GM18502 (cell line): ENCODE measurements at regions not wholly inside any gene's neighbourhood (a gene's known extent, or its start where the extent isn't known, plus 50 kb on each side); places are given as distances from the start of the nearest gene placed in this dataset.
"Not testable (repeated sequence)": the region's sequence is repeated elsewhere in the genome, so short reads cannot be mapped to it uniquely, and the experiment has no call there.

Experiments
- ATAC-seq: cut with Tn5 transposase; IDR thresholded peaks from one replicate; pipeline ENCODE4 v1.9.1; 2021; ENCODE audit warnings: mild to moderate bottlenecking; ENCODE audit not compliant: unreplicated experiment, poor library complexity

- ATAC-seq = no peak
Observed at GRCh38 chr13:48804821-48805601, 151.3 kb downstream of the CYSLTR2 start.

GRCh38 chr13:48806522-48806921 lies 152.8 kb downstream of the CYSLTR2 start:
- no peak for ATAC-seq

GRCh38 chr13:48808683-48809082 lies 155.0 kb downstream of the CYSLTR2 start:
- ATAC-seq = no peak

- no peak for ATAC-seq
Observed at GRCh38 chr13:48810013-48810412, 156.3 kb downstream of the CYSLTR2 start.

- ATAC-seq = no peak
Observed at GRCh38 chr13:48813518-48813917, 159.8 kb downstream of the CYSLTR2 start.

- no peak for ATAC-seq
Observed at GRCh38 chr13:48816700-48817099, 159.0 kb upstream of the FNDC3A start.

GRCh38 chr13:48817166-48817802 lies 158.4 kb upstream of the FNDC3A start:
- no peak for ATAC-seq

GRCh38 chr13:48818495-48819356 lies 157.0 kb upstream of the FNDC3A start:
- no peak for ATAC-seq

- ATAC-seq = no peak
Observed at GRCh38 chr13:48819376-48819775, 156.3 kb upstream of the FNDC3A start.

GRCh38 chr13:48819899-48820298 lies 155.8 kb upstream of the FNDC3A start:
- no peak for ATAC-seq

GRCh38 chr13:48823526-48823925 lies 152.2 kb upstream of the FNDC3A start:
- not testable (repeated sequence) for ATAC-seq

- ATAC-seq = no peak
Observed at GRCh38 chr13:48826039-48826438, 149.7 kb upstream of the FNDC3A start.

- ATAC-seq = not testable (repeated sequence)
Observed at GRCh38 chr13:48826922-48827454, 148.7 kb upstream of the FNDC3A start.

GRCh38 chr13:48827709-48828108 lies 148.0 kb upstream of the FNDC3A start:
- ATAC-seq = no peak

- ATAC-seq = peak; percentile 66
Observed at GRCh38 chr13:48828962-48829411, 146.7 kb upstream of the FNDC3A start.

GRCh38 chr13:48829536-48829935 lies 146.2 kb upstream of the FNDC3A start:
- ATAC-seq = no peak

- peak; percentile 74 for ATAC-seq
Observed at GRCh38 chr13:48831248-48831647, 144.5 kb upstream of the FNDC3A start.

- no peak for ATAC-seq
Observed at GRCh38 chr13:48833412-48833811, 142.3 kb upstream of the FNDC3A start.

GRCh38 chr13:48835326-48835725 lies 140.4 kb upstream of the FNDC3A start:
- not testable (repeated sequence) for ATAC-seq

GRCh38 chr13:48838193-48838973 lies 137.3 kb upstream of the FNDC3A start:
- ATAC-seq = no peak
